AG09319 (cell line): ENCODE measurements at regions not wholly inside any gene's neighbourhood (a gene's known extent, or its start where the extent isn't known, plus 50 kb on each side); places are given as distances from the start of the nearest gene placed in this dataset.

Experiments used
- DNase-seq: peaks from one replicate; pipeline ENCODE4 v3.0.0-alpha.2; 2010; ENCODE audit warnings: low read depth; ENCODE audit errors: extremely low read depth
- TF ChIP-seq, protein P1 (sequence below): IDR thresholded peaks from 2 replicates; pipeline ENCODE4 v1.5.1; 2011; ENCODE audit warnings: low read depth, mild to moderate bottlenecking, inconsistent platforms, low read length, moderate library complexity

DNA sequence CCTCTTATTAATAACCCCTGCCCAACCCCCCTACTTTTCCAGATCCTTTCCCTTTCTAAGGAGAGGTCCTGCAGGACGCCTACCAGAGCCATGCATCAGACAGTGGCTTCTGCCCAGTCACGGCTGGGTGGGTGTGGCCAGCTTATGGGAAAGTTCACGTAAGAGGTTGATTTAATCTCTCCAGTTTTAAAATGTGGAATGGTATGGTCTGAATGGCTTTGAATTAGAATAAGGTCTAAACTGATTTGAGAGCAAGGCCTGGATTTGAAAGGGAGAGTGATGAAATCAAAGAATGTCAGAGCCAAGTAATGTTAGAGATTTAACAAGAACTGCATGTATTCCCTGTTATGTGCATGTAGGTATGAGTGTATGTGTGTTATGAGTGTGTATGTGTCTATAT, 275.7 kb downstream of the PAX1 start:
- DNase-seq = no peak
- TF ChIP-seq, protein P1, sequence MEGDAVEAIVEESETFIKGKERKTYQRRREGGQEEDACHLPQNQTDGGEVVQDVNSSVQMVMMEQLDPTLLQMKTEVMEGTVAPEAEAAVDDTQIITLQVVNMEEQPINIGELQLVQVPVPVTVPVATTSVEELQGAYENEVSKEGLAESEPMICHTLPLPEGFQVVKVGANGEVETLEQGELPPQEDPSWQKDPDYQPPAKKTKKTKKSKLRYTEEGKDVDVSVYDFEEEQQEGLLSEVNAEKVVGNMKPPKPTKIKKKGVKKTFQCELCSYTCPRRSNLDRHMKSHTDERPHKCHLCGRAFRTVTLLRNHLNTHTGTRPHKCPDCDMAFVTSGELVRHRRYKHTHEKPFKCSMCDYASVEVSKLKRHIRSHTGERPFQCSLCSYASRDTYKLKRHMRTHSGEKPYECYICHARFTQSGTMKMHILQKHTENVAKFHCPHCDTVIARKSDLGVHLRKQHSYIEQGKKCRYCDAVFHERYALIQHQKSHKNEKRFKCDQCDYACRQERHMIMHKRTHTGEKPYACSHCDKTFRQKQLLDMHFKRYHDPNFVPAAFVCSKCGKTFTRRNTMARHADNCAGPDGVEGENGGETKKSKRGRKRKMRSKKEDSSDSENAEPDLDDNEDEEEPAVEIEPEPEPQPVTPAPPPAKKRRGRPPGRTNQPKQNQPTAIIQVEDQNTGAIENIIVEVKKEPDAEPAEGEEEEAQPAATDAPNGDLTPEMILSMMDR = no peak

DNA sequence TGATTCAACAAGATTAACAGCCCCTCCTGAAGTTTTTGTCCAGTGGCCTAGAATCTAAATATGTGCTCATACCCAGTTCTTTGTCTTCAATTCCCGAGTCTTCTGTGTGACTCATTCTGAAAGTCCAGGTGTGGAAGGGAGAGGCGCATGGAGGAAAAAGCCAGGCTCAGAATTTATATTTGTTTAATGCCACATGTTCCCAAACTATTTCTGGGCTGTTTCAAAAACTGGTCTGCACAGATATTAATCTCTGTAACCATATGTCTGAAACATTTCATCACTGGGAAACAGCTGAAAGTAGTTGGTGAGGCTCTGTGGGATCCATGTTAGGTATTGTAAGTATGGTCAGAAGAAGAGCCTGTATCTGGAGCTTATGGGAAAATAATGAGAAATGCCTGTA, 266.0 kb downstream of the PAX1 start:
- TF ChIP-seq, protein P1 = no peak
- no peak for DNase-seq

DNA sequence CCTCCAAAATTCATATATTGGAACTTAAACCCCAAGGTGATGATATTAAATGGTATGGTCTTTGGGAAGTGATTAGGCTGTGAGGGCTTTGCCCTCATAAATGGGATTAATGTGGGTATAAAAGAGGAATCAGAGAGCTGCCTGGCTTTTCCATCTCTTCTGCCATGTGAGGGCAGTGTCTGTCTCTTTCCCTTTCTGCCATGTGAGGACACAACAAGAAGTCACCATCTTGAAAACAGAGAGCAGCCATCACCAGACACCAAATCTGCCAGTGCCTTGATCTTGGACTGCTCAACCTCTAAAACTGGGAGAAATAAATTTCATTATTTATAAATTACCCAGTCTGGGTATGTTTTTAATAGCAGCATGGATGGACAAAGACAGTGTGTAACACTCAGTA, 263.0 kb downstream of the PAX1 start:
- TF ChIP-seq, protein P1 = no peak
- DNase-seq = no peak

DNA sequence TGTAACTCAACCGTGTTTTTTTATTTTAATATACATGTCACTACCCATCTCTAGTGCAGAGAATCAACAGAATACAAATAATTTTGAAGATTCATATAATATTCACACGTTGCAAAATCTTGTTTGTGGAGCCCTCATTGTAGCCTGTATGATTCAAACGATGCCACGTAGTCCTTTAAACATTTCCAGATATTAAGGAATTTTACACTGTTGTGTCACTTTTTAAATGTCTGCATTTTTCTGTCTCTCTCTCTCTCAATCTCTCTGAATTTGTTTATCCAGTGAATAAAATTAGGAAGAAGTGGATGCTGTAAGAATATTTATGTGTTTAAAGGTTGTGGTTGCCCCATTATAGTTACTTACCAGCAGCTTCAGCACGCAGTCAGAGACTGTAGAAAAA, 262.0 kb downstream of the PAX1 start:
- DNase-seq = no peak
- TF ChIP-seq, protein P1 = no peak

DNA sequence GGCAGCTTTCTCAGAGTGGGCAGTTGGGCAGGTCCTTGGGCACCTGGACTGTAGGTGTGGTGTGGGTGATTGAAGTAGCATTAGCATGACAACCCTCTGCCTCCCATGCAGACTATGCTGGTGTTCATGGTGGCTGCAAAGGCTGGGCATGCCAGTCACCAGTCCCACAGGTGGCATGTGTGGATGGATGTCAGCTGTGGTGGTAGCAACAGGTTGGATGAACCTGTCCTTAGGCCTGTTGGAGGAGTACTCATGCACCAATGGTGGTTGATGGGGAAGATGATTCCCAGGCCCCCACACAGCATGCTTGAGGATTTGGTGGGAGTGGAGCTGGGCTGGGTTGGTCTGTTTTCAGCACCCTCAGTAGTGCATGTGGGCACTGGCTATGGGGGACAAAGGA, 251.1 kb downstream of the PAX1 start:
- no peak for DNase-seq
- TF ChIP-seq, protein P1 = no peak

DNA sequence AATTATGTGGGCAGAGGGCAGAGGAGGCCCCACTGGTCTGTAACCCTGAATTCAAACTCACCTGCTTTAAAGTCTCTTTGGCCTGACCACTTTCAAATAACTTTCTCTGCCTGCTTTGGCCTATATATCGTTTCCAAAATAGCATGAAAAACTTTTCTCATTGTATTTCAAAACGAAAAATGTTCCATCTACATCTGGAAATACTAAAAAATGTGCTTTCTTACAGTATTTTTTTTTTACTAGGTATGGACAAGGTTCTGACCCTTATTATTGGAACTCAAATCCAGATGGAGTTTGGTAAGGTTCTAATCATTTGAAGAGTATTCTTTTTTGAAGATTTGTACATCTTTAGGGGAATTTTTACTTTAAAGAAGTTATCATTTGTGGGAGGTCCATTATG, 241.9 kb downstream of the PAX1 start:
- DNase-seq = no peak
- TF ChIP-seq, protein P1 = no peak

DNA sequence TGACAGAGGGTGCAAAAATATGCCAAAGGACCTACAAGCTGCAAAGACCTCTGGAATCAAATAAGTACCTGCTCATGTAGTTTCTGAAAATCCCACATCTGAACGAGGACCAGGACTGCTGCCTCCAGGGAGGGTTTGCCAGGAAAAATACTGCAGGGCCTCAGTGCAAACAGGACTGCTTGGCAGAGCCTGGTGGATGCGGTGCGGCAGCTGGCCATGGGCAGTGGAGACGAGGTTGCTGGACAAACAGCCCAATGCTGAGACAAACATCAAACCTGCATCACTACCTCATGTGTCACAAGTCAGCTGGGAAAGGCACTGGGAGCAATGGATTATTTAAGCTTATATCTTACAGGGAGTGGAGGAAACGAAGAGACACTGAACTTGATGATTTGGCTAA, 238.8 kb downstream of the PAX1 start:
- no peak for DNase-seq
- TF ChIP-seq, protein P1 = no peak
